Keratinocyte (primary cell): ENCODE measurements at regions not wholly inside any gene's neighbourhood (a gene's known extent, or its start where the extent isn't known, plus 50 kb on each side); places are given as distances from the start of the nearest gene placed in this dataset.

Source experiments
- DNase-seq: peaks from one replicate; pipeline ENCODE4 v3.0.0-alpha.2; 2011; ENCODE audit warnings: low read depth, missing footprints, low spot score
- FAIRE-seq: peaks from 2 replicates; lab custom pipeline; 2011; peaks lifted over from hg19 to GRCh38; lab: Jason Lieb, UNC
- H2AFZ ChIP-seq: 2 replicates; pipeline ENCODE4 v1.6.0; 2012; ENCODE audit warnings: low read length, control low read depth, inconsistent platforms; ENCODE audit not compliant: control insufficient read depth
- H3K27ac ChIP-seq: 2 replicates; pipeline ENCODE4 v1.5.1; 2011; ENCODE audit warnings: low read length; ENCODE audit not compliant: control insufficient read depth, insufficient read depth
- H3K27me3 ChIP-seq: 3 replicates; pipeline ENCODE4 v1.6.0; 2011; ENCODE audit warnings: low read length; ENCODE audit not compliant: control insufficient read depth, insufficient read depth; ENCODE audit errors: extremely low read depth
- H3K36me3 ChIP-seq, 2 experiments: 2 replicates in 1 of 2; 3 replicates in 1 of 2; pipeline ENCODE4 v1.5.1; 2011; ENCODE audit warnings: low read length in 2 of 2, mild to moderate bottlenecking in 1 of 2; ENCODE audit not compliant: control insufficient read depth in 2 of 2, insufficient read depth in 2 of 2; ENCODE audit errors: extremely low read depth in 1 of 2
- H3K4me1 ChIP-seq: 3 replicates; pipeline ENCODE4 v1.5.1; 2011; ENCODE audit warnings: low read length; ENCODE audit not compliant: control insufficient read depth, insufficient read depth; ENCODE audit errors: extremely low read depth
- H3K4me2 ChIP-seq: 3 replicates; pipeline ENCODE4 v1.6.0; 2011; ENCODE audit warnings: low read depth, low read length; ENCODE audit not compliant: control insufficient read depth, insufficient read depth; ENCODE audit errors: extremely low read depth
- H3K4me3 ChIP-seq, 3 experiments: fragments of 200-600 bp in 1 of 3; sonication (generic) in 1 of 3; 2 replicates in 2 of 3; 3 replicates in 1 of 3; pipeline ENCODE4 v1.5.1; 2011 to 2016; ENCODE audit warnings: low read length in 3 of 3, mild to moderate bottlenecking in 3 of 3, control low read depth in 2 of 3, inconsistent platforms in 1 of 3, low read depth in 1 of 3, mixed read lengths in 1 of 3, mixed run types in 1 of 3, moderate library complexity in 1 of 3; ENCODE audit not compliant: control insufficient read depth in 2 of 3, insufficient read depth in 2 of 3; ENCODE audit errors: extremely low read depth in 1 of 3
- H3K79me2 ChIP-seq: 2 replicates; pipeline ENCODE4 v1.6.0; 2012; ENCODE audit warnings: low read length; ENCODE audit not compliant: control insufficient read depth, insufficient read depth
- H3K9ac ChIP-seq: 3 replicates; pipeline ENCODE4 v1.6.0; 2011; ENCODE audit warnings: low read length; ENCODE audit not compliant: control insufficient read depth, insufficient read depth; ENCODE audit errors: extremely low read depth
- H3K9me1 ChIP-seq: 3 replicates; pipeline ENCODE4 v1.6.0; 2011; ENCODE audit warnings: low read length; ENCODE audit not compliant: control insufficient read depth, insufficient read depth; ENCODE audit errors: extremely low read depth
- H3K9me3 ChIP-seq: 2 replicates; pipeline ENCODE4 v1.5.1; 2012; ENCODE audit warnings: low read depth, low read length; ENCODE audit not compliant: control insufficient read depth
- H4K20me1 ChIP-seq: 3 replicates; pipeline ENCODE4 v1.6.0; 2011; ENCODE audit warnings: low read length; ENCODE audit not compliant: control insufficient read depth, insufficient read depth; ENCODE audit errors: extremely low read depth
- EZH2 ChIP-seq: IDR thresholded peaks from one replicate; pipeline ENCODE4 v1.6.1; 2012; ENCODE audit warnings: inconsistent platforms, mild to moderate bottlenecking, low read length, moderate library complexity
- dilution Hi-C: fragments of 300-500 bp; cut with MboI; formaldehyde crosslinking; loops from one replicate; pipeline ENCODE4 v1.7.0; 2020; ENCODE audit warnings: low sequenced_read_pairs; ENCODE audit not compliant: extremely low pct_ligation_motif_present
- TF ChIP-seq, protein P1 (sequence below), 3 experiments: IDR thresholded peaks in 1 of 3; conservative IDR thresholded peaks in 1 of 3; optimal IDR thresholded peaks in 1 of 3; 2 replicates in 2 of 3; 3 replicates in 1 of 3; pipeline versions ENCODE3 to v1.5.1; 2011; ENCODE audit warnings: low read length in 3 of 3, mild to moderate bottlenecking in 3 of 3, moderate library complexity in 2 of 3, control low read depth in 1 of 3, inconsistent platforms in 1 of 3; ENCODE audit not compliant: insufficient read depth in 2 of 3; ENCODE audit errors: extremely low read depth in 1 of 3

DNA sequence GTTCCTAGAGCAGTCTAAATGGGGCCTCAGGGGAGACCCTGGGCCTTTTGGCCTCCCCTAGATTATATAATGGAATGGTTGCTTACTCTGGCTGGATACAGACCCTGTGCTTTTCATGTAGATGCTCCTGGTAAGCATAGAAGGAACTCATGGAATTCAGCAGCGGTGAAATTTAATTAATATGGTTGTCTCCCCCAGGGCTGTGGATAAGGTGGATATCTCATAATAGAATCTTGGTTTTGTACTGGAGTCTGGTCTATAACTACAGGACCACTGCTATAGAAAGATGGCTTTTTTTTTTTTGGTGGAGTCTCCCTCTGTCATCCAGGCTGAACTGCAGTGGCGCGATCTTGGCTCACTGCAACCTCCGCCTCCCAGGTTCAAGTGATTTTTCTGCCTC lies 84.5 kb downstream of the HRH4 start:
- H3K27me3 ChIP-seq: no peaks in the 10 kb centered on the region
- no peak overlapping the region for H3K27ac ChIP-seq
- no peak overlapping the region for H3K4me2 ChIP-seq
- no peak overlapping the region for H3K4me3 ChIP-seq
- H3K36me3 ChIP-seq: no peaks in the 10 kb centered on the region
- no peaks in the 10 kb centered on the region for H3K9me3 ChIP-seq
- DNase-seq (no peak), FAIRE-seq (no peak)
- H2AFZ ChIP-seq: no peak overlapping the region
- no peaks in the 10 kb centered on the region for H3K9me1 ChIP-seq
- no peaks in the 10 kb centered on the region for H3K4me1 ChIP-seq
- no peak for TF ChIP-seq EZH2
- TF ChIP-seq, protein P1, sequence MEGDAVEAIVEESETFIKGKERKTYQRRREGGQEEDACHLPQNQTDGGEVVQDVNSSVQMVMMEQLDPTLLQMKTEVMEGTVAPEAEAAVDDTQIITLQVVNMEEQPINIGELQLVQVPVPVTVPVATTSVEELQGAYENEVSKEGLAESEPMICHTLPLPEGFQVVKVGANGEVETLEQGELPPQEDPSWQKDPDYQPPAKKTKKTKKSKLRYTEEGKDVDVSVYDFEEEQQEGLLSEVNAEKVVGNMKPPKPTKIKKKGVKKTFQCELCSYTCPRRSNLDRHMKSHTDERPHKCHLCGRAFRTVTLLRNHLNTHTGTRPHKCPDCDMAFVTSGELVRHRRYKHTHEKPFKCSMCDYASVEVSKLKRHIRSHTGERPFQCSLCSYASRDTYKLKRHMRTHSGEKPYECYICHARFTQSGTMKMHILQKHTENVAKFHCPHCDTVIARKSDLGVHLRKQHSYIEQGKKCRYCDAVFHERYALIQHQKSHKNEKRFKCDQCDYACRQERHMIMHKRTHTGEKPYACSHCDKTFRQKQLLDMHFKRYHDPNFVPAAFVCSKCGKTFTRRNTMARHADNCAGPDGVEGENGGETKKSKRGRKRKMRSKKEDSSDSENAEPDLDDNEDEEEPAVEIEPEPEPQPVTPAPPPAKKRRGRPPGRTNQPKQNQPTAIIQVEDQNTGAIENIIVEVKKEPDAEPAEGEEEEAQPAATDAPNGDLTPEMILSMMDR (optimal IDR thresholded peaks at IDR 0.05 in 1 of 3, IDR thresholded peaks at IDR 0.05 in 1 of 3, conservative IDR thresholded peaks at IDR 0.05 in 1 of 3; ENCODE audit: extremely low read depth in 1 of 3, insufficient read depth in 2 of 3, low read length in 3 of 3): no peak
- H3K79me2 ChIP-seq: no peaks in the 10 kb centered on the region
- no peaks in the 10 kb centered on the region for H4K20me1 ChIP-seq
- no peak overlapping the region for H3K9ac ChIP-seq
- dilution Hi-C loops: no loop called here

DNA sequence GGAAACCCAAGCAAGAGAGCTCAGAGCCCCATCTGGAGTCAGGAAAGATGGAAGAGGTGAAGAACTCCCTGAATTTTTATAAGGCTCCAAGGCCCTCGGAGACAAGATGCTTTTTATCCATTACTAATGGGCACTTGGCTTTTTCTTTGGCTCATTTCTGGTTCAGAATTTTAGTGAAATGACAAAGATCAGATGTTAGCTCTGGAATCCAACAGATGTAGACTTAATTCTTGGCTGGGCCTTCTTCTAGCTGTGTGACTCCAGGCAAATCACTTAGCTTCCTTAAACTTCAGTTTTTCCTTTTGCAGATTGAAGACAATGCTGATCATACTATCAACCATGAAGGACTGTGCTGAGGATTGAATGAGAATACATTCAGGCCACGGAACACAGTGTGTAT lies 85.2 kb downstream of the HRH4 start:
- TF ChIP-seq, protein P1 (optimal IDR thresholded peaks at IDR 0.05 in 1 of 3, IDR thresholded peaks at IDR 0.05 in 1 of 3, conservative IDR thresholded peaks at IDR 0.05 in 1 of 3; ENCODE audit: extremely low read depth in 1 of 3, insufficient read depth in 2 of 3, low read length in 3 of 3): no peak
- no peak for TF ChIP-seq EZH2
- dilution Hi-C loops: no loop called here
- FAIRE-seq: no peak

More for the DNA sequence above, 85.2 kb downstream of the HRH4 start:
- no peak overlapping the region for H2AFZ ChIP-seq
- H3K79me2 ChIP-seq: no peaks in the 10 kb centered on the region
- no peak overlapping the region for H3K4me3 ChIP-seq
- H3K36me3 ChIP-seq: no peaks in the 10 kb centered on the region
- H3K4me2 ChIP-seq: no peak overlapping the region
- no peaks in the 10 kb centered on the region for H3K9me3 ChIP-seq
- H3K27ac ChIP-seq: no peak overlapping the region
- H4K20me1 ChIP-seq: no peaks in the 10 kb centered on the region
- no peaks in the 10 kb centered on the region for H3K9me1 ChIP-seq
- no peaks in the 10 kb centered on the region for H3K27me3 ChIP-seq
- DNase-seq: no peak
- no peak overlapping the region for H3K9ac ChIP-seq
- no peaks in the 10 kb centered on the region for H3K4me1 ChIP-seq
